Heart left ventricle (tissue), 13 donors: ENCODE measurements at regions not wholly inside any gene's neighbourhood (a gene's known extent, or its start where the extent isn't known, plus 50 kb on each side); places are given as distances from the start of the nearest gene placed in this dataset.

Experiments
- POLR2A ChIP-seq, 2 donors: fragments of 450-650 bp; IDR thresholded peaks; one replicate each; pipeline ENCODE4 v1.6.1; 2017; ENCODE audit warnings: antibody characterized with exemption in 2 of 2, mild to moderate bottlenecking in 2 of 2, moderate library complexity in 2 of 2
- TF ChIP-seq, protein P1 (sequence below), 12 donors: fragments of 200-600 bp; sonication (generic) in 4 of 12; IDR thresholded peaks; one replicate each; pipeline versions ENCODE4 v1.5.0 to v1.8.0; 2018 to 2022; ENCODE audit warnings: antibody characterized with exemption in 12 of 12, mild to moderate bottlenecking in 5 of 12
- donor health status: ischemic (EF 13 %, LVEDD 7.1; RV severe dilation, severe dysfunction).
- donor health status: DM: no; HTN: yes; CAD: no.
- donor health status: DM: no; HTN: no; CAD: no.
- donor health status: ischemic (EF 25% LVEDD 6.9; RV normal size, moderate dysfunction).
- donor health status: ischemic (EF 25% LVEDD 5.7; RV mildly dilated, moderate dysfunction).
- donor health status: ischemic (EF 35%, LVEDD 5.7; RV mildly dilated, moderate dysfunction).
- donor health status: nonischemic (EF 11% LVEDD 7.7; RV severe dilation, severe dysfunction).
- donor health status: DM: yes; HTN: yes; CAD: no.
- donor health status: PGD.
- donor health status: ischemic (EF 29% LVEDD 5.4; RV normal size, mild dysfunction).
- donor health status: nonischemic (EF 23%, LVEDD 6.1; RV moderate dilation, normal function).

DNA sequence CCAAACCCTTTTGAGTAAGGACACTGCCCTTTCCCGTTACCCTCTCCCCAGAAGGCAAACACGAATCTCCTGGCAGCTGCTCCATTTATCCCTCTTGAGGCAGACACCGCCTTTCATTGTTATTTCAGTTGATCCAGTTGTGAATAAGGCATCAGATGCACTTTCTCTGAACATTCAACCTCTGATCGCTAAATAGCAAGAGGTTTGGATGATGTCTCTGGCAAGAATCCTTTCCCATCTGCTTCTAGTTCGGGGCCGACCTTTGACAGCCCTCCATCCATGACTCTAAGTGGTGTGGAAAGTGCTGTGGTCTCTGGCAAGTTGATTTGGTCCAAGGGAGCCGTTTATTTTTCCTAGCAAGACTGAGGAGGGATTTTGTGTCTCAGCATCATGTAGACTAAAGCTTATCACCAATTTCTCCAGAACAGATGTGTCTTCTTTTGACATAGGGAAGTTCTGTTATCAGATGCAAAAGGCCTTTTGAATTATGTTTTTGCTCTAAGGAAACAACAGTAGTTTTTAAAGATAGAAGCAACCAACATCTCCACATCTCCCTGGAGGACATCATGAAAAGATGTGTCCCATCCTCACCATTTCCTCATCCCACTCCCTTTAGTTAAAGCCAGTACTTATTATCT is 123.6 kb downstream of the CCDC34 start:
- TF ChIP-seq POLR2A (IDR thresholded peaks at IDR 0.05): no peak
- TF ChIP-seq, protein P1, sequence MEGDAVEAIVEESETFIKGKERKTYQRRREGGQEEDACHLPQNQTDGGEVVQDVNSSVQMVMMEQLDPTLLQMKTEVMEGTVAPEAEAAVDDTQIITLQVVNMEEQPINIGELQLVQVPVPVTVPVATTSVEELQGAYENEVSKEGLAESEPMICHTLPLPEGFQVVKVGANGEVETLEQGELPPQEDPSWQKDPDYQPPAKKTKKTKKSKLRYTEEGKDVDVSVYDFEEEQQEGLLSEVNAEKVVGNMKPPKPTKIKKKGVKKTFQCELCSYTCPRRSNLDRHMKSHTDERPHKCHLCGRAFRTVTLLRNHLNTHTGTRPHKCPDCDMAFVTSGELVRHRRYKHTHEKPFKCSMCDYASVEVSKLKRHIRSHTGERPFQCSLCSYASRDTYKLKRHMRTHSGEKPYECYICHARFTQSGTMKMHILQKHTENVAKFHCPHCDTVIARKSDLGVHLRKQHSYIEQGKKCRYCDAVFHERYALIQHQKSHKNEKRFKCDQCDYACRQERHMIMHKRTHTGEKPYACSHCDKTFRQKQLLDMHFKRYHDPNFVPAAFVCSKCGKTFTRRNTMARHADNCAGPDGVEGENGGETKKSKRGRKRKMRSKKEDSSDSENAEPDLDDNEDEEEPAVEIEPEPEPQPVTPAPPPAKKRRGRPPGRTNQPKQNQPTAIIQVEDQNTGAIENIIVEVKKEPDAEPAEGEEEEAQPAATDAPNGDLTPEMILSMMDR (IDR thresholded peaks at IDR 0.05): no peak
